ENCODE measurements at regions not wholly inside any gene's neighbourhood (a gene's known extent, or its start where the extent isn't known, plus 50 kb on each side); places are given as distances from the start of the nearest gene placed in this dataset.
A peak's percentile ranks its signal among the peaks of the same experiment; 100 is the strongest.

DNA sequence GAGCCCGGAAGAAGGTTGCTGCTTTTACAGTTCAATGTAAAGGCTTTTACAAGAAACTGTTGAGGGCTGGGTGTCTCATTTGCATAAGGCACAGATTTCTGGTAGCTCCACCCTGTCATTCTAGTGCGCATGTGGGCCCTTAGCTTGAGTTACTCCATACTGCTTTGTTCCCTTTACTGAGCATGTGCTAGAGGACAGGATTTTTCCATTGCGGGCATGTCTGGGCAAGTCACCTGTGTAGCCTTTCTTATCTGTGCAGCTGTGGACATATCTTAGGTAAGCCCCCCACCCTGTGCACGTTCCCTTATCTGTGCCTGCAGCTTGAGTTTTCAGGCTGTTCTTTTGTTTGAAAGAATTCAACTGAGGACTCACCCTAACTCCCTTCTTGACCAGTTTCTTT, 56.2 kb upstream of the ARHGAP5 start:
- Histone ChIP-seq H3K36me3 (ENCODE audit: control insufficient read depth in 2 of 2, insufficient read depth in 1 of 2, low read length in 2 of 2) (no peaks in the 10 kb centered on the region), H3K9me3 (ENCODE audit: control insufficient read depth, insufficient read depth, low read depth, low read length) (no peaks in the 10 kb centered on the region), H3K4me1 (ENCODE audit: control insufficient read depth, insufficient read depth, low read length) (no peaks in the 10 kb centered on the region), H3K4me3 (ENCODE audit: low read depth, low read length) (no peak overlapping the region), H3K27ac (ENCODE audit: extremely low read depth, low read depth, low read length) (no peak overlapping the region; the same call in 1 of the 2 replicates)
- CTCF ChIA-PET = no interaction called here
- POLR2A ChIA-PET = no interaction called here
- TF ChIP-seq SETDB1 (IDR thresholded peaks at IDR 0.05; ENCODE audit: insufficient read length, low read length) (peak; percentile 26), ZNF571 (tag by site-specific recombination; IDR thresholded peaks at IDR 0.05) (no peak)

GRCh38 chr14:32021341-32021740, 55.8 kb upstream of the ARHGAP5 start:
- no peak overlapping the region; the same call in 1 of the 2 replicates for H3K27ac ChIP-seq (ENCODE audit: extremely low read depth, low read depth, low read length)
- H3K36me3 ChIP-seq (ENCODE audit: control insufficient read depth in 2 of 2, insufficient read depth in 1 of 2, low read length in 2 of 2) = no peaks in the 10 kb centered on the region
- TF ChIP-seq ZNF175 (tag by site-specific recombination; IDR thresholded peaks at IDR 0.05) = no peak
- no peak for TF ChIP-seq ZNF501 (tag by site-specific recombination; IDR thresholded peaks at IDR 0.05)
- no peak for TF ChIP-seq ZNF704 (tag by site-specific recombination; IDR thresholded peaks at IDR 0.05)
- no peak for TF ChIP-seq ZNF184 (tag by site-specific recombination; IDR thresholded peaks at IDR 0.05)
- TF ChIP-seq, protein P1, sequence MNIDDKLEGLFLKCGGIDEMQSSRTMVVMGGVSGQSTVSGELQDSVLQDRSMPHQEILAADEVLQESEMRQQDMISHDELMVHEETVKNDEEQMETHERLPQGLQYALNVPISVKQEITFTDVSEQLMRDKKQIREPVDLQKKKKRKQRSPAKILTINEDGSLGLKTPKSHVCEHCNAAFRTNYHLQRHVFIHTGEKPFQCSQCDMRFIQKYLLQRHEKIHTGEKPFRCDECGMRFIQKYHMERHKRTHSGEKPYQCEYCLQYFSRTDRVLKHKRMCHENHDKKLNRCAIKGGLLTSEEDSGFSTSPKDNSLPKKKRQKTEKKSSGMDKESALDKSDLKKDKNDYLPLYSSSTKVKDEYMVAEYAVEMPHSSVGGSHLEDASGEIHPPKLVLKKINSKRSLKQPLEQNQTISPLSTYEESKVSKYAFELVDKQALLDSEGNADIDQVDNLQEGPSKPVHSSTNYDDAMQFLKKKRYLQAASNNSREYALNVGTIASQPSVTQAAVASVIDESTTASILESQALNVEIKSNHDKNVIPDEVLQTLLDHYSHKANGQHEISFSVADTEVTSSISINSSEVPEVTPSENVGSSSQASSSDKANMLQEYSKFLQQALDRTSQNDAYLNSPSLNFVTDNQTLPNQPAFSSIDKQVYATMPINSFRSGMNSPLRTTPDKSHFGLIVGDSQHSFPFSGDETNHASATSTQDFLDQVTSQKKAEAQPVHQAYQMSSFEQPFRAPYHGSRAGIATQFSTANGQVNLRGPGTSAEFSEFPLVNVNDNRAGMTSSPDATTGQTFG (tag by site-specific recombination; IDR thresholded peaks at IDR 0.05; ENCODE audit: borderline replicate concordance) = no peak
- no peak for TF ChIP-seq ZNF155 (tag by site-specific recombination; IDR thresholded peaks at IDR 0.05)
- TF ChIP-seq, protein P2, sequence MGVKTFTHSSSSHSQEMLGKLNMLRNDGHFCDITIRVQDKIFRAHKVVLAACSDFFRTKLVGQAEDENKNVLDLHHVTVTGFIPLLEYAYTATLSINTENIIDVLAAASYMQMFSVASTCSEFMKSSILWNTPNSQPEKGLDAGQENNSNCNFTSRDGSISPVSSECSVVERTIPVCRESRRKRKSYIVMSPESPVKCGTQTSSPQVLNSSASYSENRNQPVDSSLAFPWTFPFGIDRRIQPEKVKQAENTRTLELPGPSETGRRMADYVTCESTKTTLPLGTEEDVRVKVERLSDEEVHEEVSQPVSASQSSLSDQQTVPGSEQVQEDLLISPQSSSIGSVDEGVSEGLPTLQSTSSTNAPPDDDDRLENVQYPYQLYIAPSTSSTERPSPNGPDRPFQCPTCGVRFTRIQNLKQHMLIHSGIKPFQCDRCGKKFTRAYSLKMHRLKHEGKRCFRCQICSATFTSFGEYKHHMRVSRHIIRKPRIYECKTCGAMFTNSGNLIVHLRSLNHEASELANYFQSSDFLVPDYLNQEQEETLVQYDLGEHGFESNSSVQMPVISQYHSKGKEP (tag by site-specific recombination; IDR thresholded peaks at IDR 0.05) = no peak
- CTCF ChIA-PET = no interaction called here
- H3K4me3 ChIP-seq (ENCODE audit: low read depth, low read length) = no peak overlapping the region
- POLR2A ChIA-PET = no interaction called here
- H3K9me3 ChIP-seq (ENCODE audit: control insufficient read depth, insufficient read depth, low read depth, low read length) = no peaks in the 10 kb centered on the region
- no peaks in the 10 kb centered on the region for H3K4me1 ChIP-seq (ENCODE audit: control insufficient read depth, insufficient read depth, low read length)

DNA sequence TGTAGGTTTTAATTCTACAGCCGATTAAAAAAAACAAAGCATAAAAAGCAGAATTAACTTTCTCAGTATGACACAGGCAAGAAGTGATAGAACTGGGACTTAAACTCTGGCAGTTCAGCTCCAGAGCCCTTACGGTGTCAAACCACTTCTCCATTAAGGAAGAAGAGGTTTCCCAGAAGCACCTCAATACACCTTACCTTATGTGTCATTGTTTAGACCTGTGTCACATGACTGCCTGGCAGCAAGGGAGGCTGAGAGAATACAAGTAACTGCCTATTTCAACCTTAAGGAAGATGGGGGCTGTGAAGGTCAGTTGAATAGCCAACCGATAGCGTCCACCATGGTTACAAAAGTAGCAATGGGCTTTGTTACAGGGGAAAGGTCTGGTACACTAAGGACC, 54.6 kb upstream of the ARHGAP5 start:
- Histone ChIP-seq H3K4me3 (ENCODE audit: low read depth, low read length) (no peak overlapping the region), H3K9me3 (ENCODE audit: control insufficient read depth, insufficient read depth, low read depth, low read length) (no peaks in the 10 kb centered on the region), H3K36me3 (ENCODE audit: control insufficient read depth in 2 of 2, insufficient read depth in 1 of 2, low read length in 2 of 2) (no peaks in the 10 kb centered on the region), H3K4me1 (ENCODE audit: control insufficient read depth, insufficient read depth, low read length) (no peaks in the 10 kb centered on the region), H3K27ac (ENCODE audit: extremely low read depth, low read depth, low read length) (no peak overlapping the region)
- POLR2A ChIA-PET = interaction anchor here (0.5 kb wide), 1 partner anchor 25 kb away, joined by 5 read pairs; no protein-coding TSS in a partner anchor
- CTCF ChIA-PET = no interaction called here
- TF ChIP-seq ZIC2 (tag by site-specific recombination; IDR thresholded peaks at IDR 0.05) (no peak), ZNF416 (tag by site-specific recombination; IDR thresholded peaks at IDR 0.05) (no peak), ZNF843 (tag by site-specific recombination; IDR thresholded peaks at IDR 0.05) (no peak), ZNF600 (tag by site-specific recombination; IDR thresholded peaks at IDR 0.05) (no peak), ZNF777 (tag by site-specific recombination; IDR thresholded peaks at IDR 0.05; ENCODE audit: borderline replicate concordance) (no peak), ZNF621 (tag by site-specific recombination; IDR thresholded peaks at IDR 0.05) (no peak), ZNF626 (tag by site-specific recombination; IDR thresholded peaks at IDR 0.05) (no peak), SP3 (tag by site-specific recombination; IDR thresholded peaks at IDR 0.05) (no peak), ZNF114 (tag by site-specific recombination; IDR thresholded peaks at IDR 0.05) (no peak), ZNF133 (tag by site-specific recombination; IDR thresholded peaks at IDR 0.05) (no peak), ZNF639 (tag by site-specific recombination; IDR thresholded peaks at IDR 0.05) (no peak), KLF16 (tag by site-specific recombination; IDR thresholded peaks at IDR 0.05) (no peak), ZNF692 (tag by site-specific recombination; IDR thresholded peaks at IDR 0.05) (no peak), SCRT2 (tag by site-specific recombination; IDR thresholded peaks at IDR 0.05) (no peak)
- TF ChIP-seq, protein P3, sequence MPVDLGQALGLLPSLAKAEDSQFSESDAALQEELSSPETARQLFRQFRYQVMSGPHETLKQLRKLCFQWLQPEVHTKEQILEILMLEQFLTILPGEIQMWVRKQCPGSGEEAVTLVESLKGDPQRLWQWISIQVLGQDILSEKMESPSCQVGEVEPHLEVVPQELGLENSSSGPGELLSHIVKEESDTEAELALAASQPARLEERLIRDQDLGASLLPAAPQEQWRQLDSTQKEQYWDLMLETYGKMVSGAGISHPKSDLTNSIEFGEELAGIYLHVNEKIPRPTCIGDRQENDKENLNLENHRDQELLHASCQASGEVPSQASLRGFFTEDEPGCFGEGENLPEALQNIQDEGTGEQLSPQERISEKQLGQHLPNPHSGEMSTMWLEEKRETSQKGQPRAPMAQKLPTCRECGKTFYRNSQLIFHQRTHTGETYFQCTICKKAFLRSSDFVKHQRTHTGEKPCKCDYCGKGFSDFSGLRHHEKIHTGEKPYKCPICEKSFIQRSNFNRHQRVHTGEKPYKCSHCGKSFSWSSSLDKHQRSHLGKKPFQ (tag by site-specific recombination; IDR thresholded peaks at IDR 0.05) = no peak

All from HEK293 (cell line).